ENCODE measurements at regions not wholly inside any gene's neighbourhood (a gene's known extent, or its start where the extent isn't known, plus 50 kb on each side); places are given as distances from the start of the nearest gene placed in this dataset.

DNA sequence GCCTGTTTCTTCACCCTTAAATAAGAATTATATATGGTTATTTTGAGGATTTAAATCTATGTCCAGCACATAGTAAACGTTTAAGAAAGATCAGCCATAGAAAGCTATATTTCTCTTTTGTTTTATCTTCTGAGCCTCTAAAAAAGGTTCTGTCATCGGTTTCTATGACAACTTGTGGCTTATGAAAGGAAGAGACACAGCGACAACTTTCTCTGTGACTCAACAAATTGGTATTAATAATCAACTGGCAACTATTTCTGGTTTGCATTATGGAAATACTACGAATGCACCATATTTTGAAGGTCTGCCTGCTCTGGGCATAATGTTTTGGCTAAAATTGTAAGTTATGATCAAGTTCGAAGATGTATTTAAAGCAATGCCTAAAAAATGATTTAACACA lies 751.0 kb downstream of the CD109 start:
- no peaks in the 10 kb centered on the region for H3K36me3 Mint-ChIP-seq (ENCODE audit: low read depth)
- Histone ChIP-seq H3K4me2 (no peak overlapping the region), H3K27me3 (ENCODE audit: insufficient read depth) (no peaks in the 10 kb centered on the region), H3F3A (replicated peaks; ENCODE audit: low read depth) (no peaks in the 10 kb centered on the region), H2AFZ (no peak overlapping the region), H3K4me3 (no peak overlapping the region), H3K4me1 (ENCODE audit: insufficient read depth) (no peaks in the 10 kb centered on the region), H4K20me1 (replicated peaks; ENCODE audit: insufficient read depth) (no peaks in the 10 kb centered on the region), H3K79me2 (replicated peaks; ENCODE audit: insufficient read depth) (no peaks in the 10 kb centered on the region), H3K9me2 (ENCODE audit: insufficient read depth) (no peaks in the 10 kb centered on the region), H3K36me3 (ENCODE audit: insufficient read depth) (no peaks in the 10 kb centered on the region), H3K27ac (ENCODE audit: low read depth) (no peak overlapping the region)
- H3K4me1 Mint-ChIP-seq: 0 out of 3 replicates have a peak, but pooled peaks cover 2% of the 10 kb centered on the region
- no peak for TF ChIP-seq ZNF114 (CRISPR knock-in tag; IDR thresholded peaks at IDR 0.05)
- no peak for TF ChIP-seq NANOG (IDR thresholded peaks at IDR 0.05; ENCODE audit: borderline replicate concordance)
- no peak for TF ChIP-seq JUNB (IDR thresholded peaks at IDR 0.05; ENCODE audit: unreplicated experiment)
- no peak for TF ChIP-seq STAT1 (IDR thresholded peaks at IDR 0.05; ENCODE audit: unreplicated experiment)
- TF ChIP-seq EZH2 (IDR thresholded peaks at IDR 0.05; ENCODE audit: low read depth, unreplicated experiment): no peak
- no peak for TF ChIP-seq CREB1 (CRISPR knock-in tag; IDR thresholded peaks at IDR 0.05; ENCODE audit: low read depth)
- TF ChIP-seq, protein P1, sequence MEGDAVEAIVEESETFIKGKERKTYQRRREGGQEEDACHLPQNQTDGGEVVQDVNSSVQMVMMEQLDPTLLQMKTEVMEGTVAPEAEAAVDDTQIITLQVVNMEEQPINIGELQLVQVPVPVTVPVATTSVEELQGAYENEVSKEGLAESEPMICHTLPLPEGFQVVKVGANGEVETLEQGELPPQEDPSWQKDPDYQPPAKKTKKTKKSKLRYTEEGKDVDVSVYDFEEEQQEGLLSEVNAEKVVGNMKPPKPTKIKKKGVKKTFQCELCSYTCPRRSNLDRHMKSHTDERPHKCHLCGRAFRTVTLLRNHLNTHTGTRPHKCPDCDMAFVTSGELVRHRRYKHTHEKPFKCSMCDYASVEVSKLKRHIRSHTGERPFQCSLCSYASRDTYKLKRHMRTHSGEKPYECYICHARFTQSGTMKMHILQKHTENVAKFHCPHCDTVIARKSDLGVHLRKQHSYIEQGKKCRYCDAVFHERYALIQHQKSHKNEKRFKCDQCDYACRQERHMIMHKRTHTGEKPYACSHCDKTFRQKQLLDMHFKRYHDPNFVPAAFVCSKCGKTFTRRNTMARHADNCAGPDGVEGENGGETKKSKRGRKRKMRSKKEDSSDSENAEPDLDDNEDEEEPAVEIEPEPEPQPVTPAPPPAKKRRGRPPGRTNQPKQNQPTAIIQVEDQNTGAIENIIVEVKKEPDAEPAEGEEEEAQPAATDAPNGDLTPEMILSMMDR (conservative IDR thresholded peaks at IDR 0.05; ENCODE audit: low read depth in 2 of 2): no peak
- TF ChIP-seq, protein P2, sequence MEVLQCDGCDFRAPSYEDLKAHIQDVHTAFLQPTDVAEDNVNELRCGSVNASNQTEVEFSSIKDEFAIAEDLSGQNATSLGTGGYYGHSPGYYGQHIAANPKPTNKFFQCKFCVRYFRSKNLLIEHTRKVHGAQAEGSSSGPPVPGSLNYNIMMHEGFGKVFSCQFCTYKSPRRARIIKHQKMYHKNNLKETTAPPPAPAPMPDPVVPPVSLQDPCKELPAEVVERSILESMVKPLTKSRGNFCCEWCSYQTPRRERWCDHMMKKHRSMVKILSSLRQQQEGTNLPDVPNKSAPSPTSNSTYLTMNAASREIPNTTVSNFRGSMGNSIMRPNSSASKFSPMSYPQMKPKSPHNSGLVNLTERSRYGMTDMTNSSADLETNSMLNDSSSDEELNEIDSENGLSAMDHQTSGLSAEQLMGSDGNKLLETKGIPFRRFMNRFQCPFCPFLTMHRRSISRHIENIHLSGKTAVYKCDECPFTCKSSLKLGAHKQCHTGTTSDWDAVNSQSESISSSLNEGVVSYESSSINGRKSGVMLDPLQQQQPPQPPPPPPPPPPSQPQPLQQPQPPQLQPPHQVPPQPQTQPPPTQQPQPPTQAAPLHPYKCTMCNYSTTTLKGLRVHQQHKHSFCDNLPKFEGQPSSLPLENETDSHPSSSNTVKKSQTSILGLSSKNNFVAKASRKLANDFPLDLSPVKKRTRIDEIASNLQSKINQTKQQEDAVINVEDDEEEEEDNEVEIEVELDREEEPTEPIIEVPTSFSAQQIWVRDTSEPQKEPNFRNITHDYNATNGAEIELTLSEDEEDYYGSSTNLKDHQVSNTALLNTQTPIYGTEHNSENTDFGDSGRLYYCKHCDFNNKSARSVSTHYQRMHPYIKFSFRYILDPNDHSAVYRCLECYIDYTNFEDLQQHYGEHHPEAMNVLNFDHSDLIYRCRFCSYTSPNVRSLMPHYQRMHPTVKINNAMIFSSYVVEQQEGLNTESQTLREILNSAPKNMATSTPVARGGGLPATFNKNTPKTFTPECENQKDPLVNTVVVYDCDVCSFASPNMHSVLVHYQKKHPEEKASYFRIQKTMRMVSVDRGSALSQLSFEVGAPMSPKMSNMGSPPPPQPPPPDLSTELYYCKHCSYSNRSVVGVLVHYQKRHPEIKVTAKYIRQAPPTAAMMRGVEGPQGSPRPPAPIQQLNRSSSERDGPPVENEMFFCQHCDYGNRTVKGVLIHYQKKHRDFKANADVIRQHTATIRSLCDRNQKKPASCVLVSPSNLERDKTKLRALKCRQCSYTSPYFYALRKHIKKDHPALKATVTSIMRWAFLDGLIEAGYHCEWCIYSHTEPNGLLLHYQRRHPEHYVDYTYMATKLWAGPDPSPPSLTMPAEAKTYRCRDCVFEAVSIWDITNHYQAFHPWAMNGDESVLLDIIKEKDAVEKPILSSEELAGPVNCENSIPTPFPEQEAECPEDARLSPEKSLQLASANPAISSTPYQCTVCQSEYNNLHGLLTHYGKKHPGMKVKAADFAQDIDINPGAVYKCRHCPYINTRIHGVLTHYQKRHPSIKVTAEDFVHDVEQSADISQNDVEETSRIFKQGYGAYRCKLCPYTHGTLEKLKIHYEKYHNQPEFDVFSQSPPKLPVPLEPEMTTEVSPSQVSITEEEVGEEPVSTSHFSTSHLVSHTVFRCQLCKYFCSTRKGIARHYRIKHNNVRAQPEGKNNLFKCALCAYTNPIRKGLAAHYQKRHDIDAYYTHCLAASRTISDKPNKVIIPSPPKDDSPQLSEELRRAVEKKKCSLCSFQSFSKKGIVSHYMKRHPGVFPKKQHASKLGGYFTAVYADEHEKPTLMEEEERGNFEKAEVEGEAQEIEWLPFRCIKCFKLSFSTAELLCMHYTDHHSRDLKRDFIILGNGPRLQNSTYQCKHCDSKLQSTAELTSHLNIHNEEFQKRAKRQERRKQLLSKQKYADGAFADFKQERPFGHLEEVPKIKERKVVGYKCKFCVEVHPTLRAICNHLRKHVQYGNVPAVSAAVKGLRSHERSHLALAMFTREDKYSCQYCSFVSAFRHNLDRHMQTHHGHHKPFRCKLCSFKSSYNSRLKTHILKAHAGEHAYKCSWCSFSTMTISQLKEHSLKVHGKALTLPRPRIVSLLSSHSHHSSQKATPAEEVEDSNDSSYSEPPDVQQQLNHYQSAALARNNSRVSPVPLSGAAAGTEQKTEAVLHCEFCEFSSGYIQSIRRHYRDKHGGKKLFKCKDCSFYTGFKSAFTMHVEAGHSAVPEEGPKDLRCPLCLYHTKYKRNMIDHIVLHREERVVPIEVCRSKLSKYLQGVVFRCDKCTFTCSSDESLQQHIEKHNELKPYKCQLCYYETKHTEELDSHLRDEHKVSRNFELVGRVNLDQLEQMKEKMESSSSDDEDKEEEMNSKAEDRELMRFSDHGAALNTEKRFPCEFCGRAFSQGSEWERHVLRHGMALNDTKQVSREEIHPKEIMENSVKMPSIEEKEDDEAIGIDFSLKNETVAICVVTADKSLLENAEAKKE (CRISPR knock-in tag; IDR thresholded peaks at IDR 0.05): no peak
- TF ChIP-seq, protein P3, sequence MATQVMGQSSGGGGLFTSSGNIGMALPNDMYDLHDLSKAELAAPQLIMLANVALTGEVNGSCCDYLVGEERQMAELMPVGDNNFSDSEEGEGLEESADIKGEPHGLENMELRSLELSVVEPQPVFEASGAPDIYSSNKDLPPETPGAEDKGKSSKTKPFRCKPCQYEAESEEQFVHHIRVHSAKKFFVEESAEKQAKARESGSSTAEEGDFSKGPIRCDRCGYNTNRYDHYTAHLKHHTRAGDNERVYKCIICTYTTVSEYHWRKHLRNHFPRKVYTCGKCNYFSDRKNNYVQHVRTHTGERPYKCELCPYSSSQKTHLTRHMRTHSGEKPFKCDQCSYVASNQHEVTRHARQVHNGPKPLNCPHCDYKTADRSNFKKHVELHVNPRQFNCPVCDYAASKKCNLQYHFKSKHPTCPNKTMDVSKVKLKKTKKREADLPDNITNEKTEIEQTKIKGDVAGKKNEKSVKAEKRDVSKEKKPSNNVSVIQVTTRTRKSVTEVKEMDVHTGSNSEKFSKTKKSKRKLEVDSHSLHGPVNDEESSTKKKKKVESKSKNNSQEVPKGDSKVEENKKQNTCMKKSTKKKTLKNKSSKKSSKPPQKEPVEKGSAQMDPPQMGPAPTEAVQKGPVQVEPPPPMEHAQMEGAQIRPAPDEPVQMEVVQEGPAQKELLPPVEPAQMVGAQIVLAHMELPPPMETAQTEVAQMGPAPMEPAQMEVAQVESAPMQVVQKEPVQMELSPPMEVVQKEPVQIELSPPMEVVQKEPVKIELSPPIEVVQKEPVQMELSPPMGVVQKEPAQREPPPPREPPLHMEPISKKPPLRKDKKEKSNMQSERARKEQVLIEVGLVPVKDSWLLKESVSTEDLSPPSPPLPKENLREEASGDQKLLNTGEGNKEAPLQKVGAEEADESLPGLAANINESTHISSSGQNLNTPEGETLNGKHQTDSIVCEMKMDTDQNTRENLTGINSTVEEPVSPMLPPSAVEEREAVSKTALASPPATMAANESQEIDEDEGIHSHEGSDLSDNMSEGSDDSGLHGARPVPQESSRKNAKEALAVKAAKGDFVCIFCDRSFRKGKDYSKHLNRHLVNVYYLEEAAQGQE (IDR thresholded peaks at IDR 0.05; ENCODE audit: unreplicated experiment): no peak
- TF ChIP-seq ZNF331 (CRISPR knock-in tag; IDR thresholded peaks at IDR 0.05; ENCODE audit: low read depth): no peak
- TF ChIP-seq POLR2AphosphoS5 (IDR thresholded peaks at IDR 0.05; ENCODE audit: low read depth): no peak
- no peak for TF ChIP-seq EZH2phosphoT487 (IDR thresholded peaks at IDR 0.05; ENCODE audit: unreplicated experiment)
- TF ChIP-seq, protein P4, sequence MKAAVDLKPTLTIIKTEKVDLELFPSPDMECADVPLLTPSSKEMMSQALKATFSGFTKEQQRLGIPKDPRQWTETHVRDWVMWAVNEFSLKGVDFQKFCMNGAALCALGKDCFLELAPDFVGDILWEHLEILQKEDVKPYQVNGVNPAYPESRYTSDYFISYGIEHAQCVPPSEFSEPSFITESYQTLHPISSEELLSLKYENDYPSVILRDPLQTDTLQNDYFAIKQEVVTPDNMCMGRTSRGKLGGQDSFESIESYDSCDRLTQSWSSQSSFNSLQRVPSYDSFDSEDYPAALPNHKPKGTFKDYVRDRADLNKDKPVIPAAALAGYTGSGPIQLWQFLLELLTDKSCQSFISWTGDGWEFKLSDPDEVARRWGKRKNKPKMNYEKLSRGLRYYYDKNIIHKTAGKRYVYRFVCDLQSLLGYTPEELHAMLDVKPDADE (IDR thresholded peaks at IDR 0.05): no peak
- H3K9me3 Mint-ChIP-seq: no peaks in the 10 kb centered on the region
- H3K4me3 Mint-ChIP-seq: no peak overlapping the region
- no peaks in the 10 kb centered on the region for H3K27me3 Mint-ChIP-seq (ENCODE audit: insufficient read depth, low read depth, poor library complexity)
- no peak overlapping the region for H3K27ac Mint-ChIP-seq
- no peak for DNase-seq (ENCODE audit: low spot score)
- ATAC-seq: no peak

All from GM23338 (cell line).